ENCODE measurements at regions not wholly inside any gene's neighbourhood (a gene's known extent, or its start where the extent isn't known, plus 50 kb on each side); places are given as distances from the start of the nearest gene placed in this dataset.
"Not testable (repeated sequence)": the region's sequence is repeated elsewhere in the genome, so short reads cannot be mapped to it uniquely, and the experiment has no call there.

- DNase-seq: no peak
Measured at GRCh38 chr21:18104802-18105201, 139.8 kb upstream of the CHODL start.

DNA sequence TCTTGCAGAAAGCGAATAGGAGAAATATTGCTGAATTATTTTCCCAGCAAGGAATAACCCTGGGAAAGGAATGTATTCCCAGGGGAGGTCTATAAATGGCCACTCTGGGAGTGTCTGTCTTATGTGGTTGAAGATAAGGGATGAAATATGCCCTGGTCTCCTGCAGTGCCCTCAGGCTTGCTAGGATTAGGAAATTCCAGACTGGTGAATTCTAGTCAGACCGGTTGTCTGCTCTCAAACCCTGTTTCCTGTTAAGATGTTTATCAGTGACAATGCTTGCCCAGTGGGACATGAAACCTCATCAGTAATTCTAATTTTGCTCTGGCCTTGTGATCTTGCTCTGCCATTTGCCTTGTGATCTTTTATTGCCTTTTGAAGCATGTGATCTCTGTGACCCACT is 148.2 kb upstream of the CHODL start:
- not testable (repeated sequence) for DNase-seq

DNA sequence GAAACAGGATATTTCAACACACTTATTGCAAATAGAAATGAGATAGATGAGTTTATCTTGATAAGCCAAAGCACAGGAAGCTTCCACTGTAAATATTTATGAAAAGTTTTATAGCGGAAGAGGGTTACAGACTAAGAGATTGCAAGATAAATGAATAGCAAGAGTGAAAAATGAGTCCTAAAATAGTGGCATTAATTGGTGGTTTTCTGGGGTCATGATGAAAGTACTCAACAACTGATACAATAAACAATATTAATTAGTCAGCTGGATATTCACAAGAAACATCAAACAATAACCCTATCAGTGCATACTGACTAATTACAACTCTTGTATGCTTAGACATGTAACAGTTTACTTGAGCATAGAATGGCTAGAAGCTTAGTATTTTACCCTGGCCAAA is 154.8 kb upstream of the CHODL start:
- no peak for DNase-seq

GRCh38 chr21:18070392-18070791 is 174.2 kb upstream of the CHODL start:
- no peak for DNase-seq

- no peak for DNase-seq
Measured at GRCh38 chr21:18069875-18070274, 174.8 kb upstream of the CHODL start.

GRCh38 chr21:18060402-18060801 is 184.2 kb upstream of the CHODL start:
- DNase-seq: no peak

DNA sequence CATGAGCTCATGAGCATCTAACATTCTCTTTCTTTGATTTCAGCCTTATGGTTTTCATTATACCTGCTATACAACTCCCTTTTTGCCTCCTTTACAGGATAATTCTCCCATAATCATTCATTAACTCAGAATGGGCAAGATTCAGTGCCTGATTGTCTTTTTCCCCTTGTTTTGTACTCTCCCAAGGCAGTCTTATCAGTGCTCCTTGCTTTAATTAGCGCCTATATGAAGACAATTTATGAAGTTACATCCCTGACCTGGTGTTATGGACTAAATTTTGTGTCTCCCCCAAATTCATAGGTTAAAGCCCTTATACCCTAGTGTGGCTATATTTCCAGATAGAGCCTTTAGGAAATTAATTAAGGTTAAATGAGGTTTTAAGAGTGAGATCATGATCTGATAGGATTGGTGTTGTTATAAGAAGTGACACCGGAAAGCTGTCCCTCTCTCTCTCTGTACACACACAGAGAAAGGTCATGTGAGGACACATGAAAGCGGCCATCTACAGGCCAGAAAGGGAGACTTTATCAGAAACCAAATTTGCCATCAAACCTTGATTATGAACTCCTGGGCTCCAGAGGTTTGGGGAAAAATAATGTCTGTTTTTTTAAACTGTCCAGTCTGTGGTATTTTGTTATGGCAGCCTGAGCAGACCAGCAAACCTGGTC is 185.8 kb upstream of the CHODL start:
- DNase-seq: no peak

- no peak for DNase-seq
Measured at GRCh38 chr21:18053151-18053550, 191.5 kb upstream of the CHODL start.

GRCh38 chr21:18049461-18049860 is 195.2 kb upstream of the CHODL start:
- no peak for DNase-seq

- no peak for DNase-seq
Measured at GRCh38 chr21:18041012-18041411, 203.6 kb upstream of the CHODL start.

DNA sequence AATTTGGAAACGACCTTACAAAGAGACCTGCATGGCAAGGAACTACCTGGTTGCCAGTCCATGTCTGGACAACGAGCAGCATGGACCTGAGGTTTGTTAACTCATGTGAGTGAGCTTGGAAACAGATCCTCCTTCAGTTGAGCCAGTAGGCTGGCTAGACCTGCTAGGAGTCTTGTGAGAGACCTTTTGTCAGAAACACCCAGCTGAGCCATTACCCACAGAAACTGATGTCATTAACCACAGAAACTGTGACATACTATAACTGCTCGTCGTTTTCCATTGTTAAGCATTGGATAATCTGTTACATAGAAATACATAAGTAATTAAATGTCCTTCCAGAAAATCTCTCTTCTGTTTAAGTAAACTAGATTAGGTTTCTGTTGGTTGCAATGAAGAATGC is 211.1 kb upstream of the C21orf91 start:
- no peak for DNase-seq

GRCh38 chr21:18026359-18026758 is 207.2 kb upstream of the C21orf91 start:
- DNase-seq: no peak

- DNase-seq: no peak
Measured at GRCh38 chr21:18023711-18024110, 204.6 kb upstream of the C21orf91 start.

DNA sequence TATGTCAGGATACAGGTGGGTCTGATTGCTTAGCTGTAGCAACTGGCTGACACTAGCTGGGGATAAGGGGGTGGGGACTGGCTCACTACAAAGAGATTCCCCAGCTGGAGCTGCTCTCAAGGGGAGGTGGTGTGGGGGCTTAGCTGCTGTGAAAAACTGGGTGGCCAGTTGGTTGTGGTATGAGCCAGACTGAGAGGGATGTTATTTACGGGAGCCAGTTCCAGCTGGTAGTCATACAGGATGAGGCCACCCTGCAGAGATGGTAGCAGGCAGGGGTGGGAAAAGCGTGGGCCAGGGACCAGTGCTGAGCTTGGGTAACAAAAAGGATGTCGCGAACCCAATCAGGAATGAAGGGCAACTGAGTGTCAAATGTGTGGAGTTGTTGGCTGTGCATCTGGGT is 204.0 kb upstream of the C21orf91 start:
- DNase-seq: no peak

GRCh38 chr21:18007121-18007520 is 188.0 kb upstream of the C21orf91 start:
- DNase-seq: no peak

- DNase-seq: no peak
Measured at GRCh38 chr21:18006691-18007090, 187.5 kb upstream of the C21orf91 start.

DNA sequence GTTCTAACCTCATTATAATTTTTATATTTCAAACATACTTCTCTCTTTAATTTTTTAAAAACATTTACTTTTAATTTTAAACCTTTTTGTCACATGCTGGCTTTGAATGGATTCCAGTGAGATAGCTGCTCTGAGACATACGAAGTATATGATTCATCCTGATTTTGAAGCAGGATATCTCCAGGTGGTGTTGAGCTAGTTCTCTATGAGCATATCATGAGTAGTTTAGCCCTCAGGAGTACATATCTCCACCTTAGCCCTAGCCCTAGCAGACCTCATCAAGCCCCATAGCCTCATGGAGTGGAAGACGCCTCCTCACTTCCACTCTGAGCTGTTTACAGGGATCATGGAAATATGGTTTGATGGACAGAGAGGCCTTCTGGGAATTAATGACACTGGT is 183.2 kb upstream of the C21orf91 start:
- DNase-seq: no peak

GRCh38 chr21:18000981-18001686 is 182.0 kb upstream of the C21orf91 start:
- DNase-seq: no peak

DNA sequence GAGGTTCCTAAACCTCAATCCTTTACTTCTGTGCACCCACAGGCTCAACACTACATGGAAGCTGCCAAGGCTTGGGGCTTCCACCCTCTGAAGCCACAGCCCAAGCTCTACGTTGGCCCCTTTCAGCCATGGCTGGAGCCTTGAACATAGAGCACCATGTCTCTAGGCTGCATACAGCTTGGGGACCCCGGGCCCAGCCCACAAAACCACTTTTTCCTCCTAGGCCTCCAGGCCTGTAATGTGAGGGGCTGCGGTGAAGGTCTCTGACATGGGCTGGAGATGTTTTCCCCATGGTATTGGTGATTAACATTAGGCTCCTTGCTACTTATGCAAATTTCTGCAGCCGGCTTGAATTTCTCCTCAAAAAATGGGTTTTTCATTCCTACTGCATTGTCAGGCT is 179.4 kb upstream of the C21orf91 start:
- not testable (repeated sequence) for DNase-seq

DNA sequence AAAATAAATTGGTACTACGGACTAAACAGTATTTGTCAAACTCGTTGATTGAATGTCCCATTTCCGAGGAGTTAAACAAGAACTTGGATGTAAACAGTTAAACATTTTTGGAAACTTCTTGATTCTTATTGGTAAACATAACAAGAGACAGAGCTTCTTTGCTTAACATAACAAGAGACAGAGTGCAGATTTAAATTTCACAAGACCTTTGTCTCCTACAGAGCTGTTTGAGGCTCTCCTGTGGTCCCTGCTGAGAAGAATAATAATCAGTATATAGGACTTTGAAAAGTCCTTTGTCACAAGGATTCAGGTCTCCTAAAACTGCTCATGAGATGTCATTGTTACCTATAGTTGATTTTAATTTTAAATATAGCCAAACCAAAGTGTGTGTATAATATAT is 170.6 kb upstream of the C21orf91 start:
- DNase-seq: no peak

- no peak for DNase-seq
Measured at GRCh38 chr21:17988102-17988437, 168.9 kb upstream of the C21orf91 start.

GRCh38 chr21:17987382-17988101 is 168.4 kb upstream of the C21orf91 start:
- DNase-seq: no peak

DNA sequence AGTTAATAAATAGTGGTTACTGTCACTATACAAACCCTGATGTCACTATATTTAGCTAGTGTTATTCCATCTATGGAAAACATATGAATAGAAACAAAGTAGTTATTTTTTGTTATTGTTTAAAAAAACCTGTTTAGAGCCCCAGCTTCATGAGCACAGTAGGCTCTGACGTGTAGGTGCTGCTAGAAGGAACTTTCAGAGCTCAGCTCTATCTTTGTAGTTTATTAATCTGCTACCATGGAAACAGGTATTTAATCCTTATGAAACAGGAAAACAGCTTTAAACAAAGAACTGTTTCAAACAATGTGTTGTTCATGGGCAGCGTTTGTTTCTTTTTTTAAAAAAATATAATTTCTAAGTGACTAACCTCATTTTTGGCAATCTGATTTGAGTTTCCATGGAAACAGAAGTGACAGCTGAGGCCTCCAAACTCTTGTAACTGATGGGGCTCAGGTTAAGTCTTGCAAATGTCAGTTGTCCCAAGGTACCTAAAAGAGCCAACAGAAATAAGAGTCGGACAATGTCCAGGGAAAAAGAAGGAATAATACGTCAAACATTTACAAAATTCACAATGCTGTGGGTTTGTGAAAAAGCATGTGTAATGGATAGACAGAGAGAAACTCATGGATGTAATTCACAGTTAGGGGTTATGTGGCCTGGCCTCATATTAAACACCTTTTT is 162.0 kb upstream of the C21orf91 start:
- DNase-seq: no peak

DNA sequence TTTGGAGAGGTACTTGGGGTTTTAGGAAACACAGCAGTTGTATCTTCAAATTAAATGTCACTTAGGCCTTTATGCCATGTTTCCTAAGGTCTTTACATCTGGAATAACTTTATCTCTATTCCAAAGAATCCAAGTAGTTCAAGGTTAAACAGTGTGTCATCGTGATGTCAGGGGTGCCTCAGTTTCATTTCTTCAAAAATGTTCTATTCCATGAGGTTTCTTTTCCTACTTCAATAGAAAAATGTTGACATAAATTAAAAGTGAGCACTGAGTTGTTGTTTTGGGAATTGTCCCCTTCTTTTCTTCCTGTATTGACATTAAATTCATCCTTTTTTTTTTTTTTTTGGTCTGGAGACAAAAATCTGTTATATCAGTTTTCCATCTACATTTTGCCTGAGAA is 160.6 kb upstream of the C21orf91 start:
- DNase-seq: no peak

Measured in CD4-positive, alpha-beta T cell treated with Interleukin-17A for 4 hours (primary cell).